ENCODE measurements at regions not wholly inside any gene's neighbourhood (a gene's known extent, or its start where the extent isn't known, plus 50 kb on each side); places are given as distances from the start of the nearest gene placed in this dataset.

- Histone ChIP-seq H3K4me3 (ENCODE audit: low read depth, low read length, poor library complexity, severe bottlenecking) (no peak overlapping the region), H3K36me3 (ENCODE audit: insufficient read depth, low read length, poor library complexity, severe bottlenecking) (no peaks in the 10 kb centered on the region), H3K9me3 (ENCODE audit: low read depth, low read length, poor library complexity, severe bottlenecking) (peaks cover 6% of the 10 kb centered on the region), H3K27ac (ENCODE audit: low read depth, low read length, poor library complexity, severe bottlenecking) (no peak overlapping the region), H3K27me3 (replicated peaks; ENCODE audit: insufficient read depth, low read depth, low read length, poor library complexity) (no peaks in the 10 kb centered on the region), H3K4me1 (ENCODE audit: insufficient read depth, low read length, poor library complexity, severe bottlenecking) (no peaks in the 10 kb centered on the region)
- no peak for DNase-seq (ENCODE audit: low spot score)
- BruUV-seq (replicated peaks) = no TSS peak
- TF ChIP-seq, protein P1, sequence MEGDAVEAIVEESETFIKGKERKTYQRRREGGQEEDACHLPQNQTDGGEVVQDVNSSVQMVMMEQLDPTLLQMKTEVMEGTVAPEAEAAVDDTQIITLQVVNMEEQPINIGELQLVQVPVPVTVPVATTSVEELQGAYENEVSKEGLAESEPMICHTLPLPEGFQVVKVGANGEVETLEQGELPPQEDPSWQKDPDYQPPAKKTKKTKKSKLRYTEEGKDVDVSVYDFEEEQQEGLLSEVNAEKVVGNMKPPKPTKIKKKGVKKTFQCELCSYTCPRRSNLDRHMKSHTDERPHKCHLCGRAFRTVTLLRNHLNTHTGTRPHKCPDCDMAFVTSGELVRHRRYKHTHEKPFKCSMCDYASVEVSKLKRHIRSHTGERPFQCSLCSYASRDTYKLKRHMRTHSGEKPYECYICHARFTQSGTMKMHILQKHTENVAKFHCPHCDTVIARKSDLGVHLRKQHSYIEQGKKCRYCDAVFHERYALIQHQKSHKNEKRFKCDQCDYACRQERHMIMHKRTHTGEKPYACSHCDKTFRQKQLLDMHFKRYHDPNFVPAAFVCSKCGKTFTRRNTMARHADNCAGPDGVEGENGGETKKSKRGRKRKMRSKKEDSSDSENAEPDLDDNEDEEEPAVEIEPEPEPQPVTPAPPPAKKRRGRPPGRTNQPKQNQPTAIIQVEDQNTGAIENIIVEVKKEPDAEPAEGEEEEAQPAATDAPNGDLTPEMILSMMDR (conservative IDR thresholded peaks at IDR 0.05; ENCODE audit: low read depth, low read length) = no peak
- TF ChIP-seq EZH2 (IDR thresholded peaks at IDR 0.05; ENCODE audit: borderline replicate concordance, low read depth, low read length, poor library complexity, severe bottlenecking) = no peak
- CTCF ChIA-PET = no interaction called here
- POLR2A ChIA-PET (ENCODE audit: low non-redundant PET) = no interaction called here
- intact Hi-C loops (cut with micrococcal nuclease; ENCODE audit: unreplicated experiment) = no loop called here
Observed at GRCh38 chr2:83665154-83665553, 793.9 kb downstream of the SUCLG1 start.

DNA sequence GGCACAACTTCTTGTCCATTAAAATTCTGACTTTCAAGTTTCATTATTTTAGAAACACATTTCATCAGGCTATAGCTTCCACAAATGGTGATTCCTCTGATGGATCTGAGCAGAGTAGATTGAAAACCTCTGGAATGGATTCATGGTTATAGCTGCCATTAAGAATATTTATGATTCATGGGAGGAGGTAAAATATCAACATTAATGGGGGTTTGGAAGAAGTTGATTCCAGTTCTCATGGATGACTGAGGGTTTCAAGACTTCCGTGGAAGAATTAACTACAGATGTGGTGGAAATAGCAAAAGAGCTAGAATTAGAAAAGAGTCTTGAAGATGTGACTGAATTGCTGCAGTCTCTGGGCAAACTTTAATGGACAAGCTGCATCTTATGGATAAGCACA is 797.4 kb downstream of the SUCLG1 start:
- ChIA-PET POLR2A (ENCODE audit: low non-redundant PET) (no interaction called here), CTCF (no interaction called here)
- no peak overlapping the region for H3K27ac ChIP-seq (ENCODE audit: low read depth, low read length, poor library complexity, severe bottlenecking)
- no peak for TF ChIP-seq EZH2 (IDR thresholded peaks at IDR 0.05; ENCODE audit: borderline replicate concordance, low read depth, low read length, poor library complexity, severe bottlenecking)
- TF ChIP-seq, protein P1 (conservative IDR thresholded peaks at IDR 0.05; ENCODE audit: low read depth, low read length) = no peak
- no peaks in the 10 kb centered on the region for H3K4me1 ChIP-seq (ENCODE audit: insufficient read depth, low read length, poor library complexity, severe bottlenecking)
- H3K27me3 ChIP-seq (replicated peaks; ENCODE audit: insufficient read depth, low read depth, low read length, poor library complexity) = no peaks in the 10 kb centered on the region
- intact Hi-C loops (cut with micrococcal nuclease; ENCODE audit: unreplicated experiment) = no loop called here
- no peak for DNase-seq (ENCODE audit: low spot score)
- no peak overlapping the region for H3K4me3 ChIP-seq (ENCODE audit: low read depth, low read length, poor library complexity, severe bottlenecking)
- peaks cover 3% of the 10 kb centered on the region for H3K9me3 ChIP-seq (ENCODE audit: low read depth, low read length, poor library complexity, severe bottlenecking)
- no TSS peak for BruUV-seq (replicated peaks)
- no peaks in the 10 kb centered on the region for H3K36me3 ChIP-seq (ENCODE audit: insufficient read depth, low read length, poor library complexity, severe bottlenecking)

DNA sequence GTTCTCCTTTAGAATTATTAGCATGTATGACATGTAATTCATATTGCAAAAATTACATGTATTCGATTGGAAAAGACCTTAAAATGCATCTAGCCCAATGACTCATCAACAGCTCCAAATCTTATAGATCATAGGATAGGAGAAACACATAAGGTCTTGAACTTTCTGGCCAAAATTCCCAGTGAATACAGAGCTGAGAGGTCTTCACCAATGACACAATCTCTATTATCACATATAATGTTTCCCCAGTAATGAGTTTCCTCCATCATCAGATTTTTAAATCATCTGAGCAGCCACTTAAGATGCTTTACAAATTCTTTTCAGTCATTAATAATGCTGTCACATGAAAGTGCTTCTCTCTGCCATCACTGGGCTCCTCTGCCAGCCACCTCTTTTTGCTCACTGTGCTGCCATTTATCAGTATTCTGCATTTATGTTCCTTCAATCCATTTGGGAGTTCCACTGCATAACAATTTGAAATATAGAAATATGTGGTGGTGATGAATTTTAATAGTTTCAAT is 804.9 kb downstream of the SUCLG1 start:
- peaks cover 11% of the 10 kb centered on the region for H3K9me3 ChIP-seq (ENCODE audit: low read depth, low read length, poor library complexity, severe bottlenecking)
- H3K27ac ChIP-seq (ENCODE audit: low read depth, low read length, poor library complexity, severe bottlenecking) = no peak overlapping the region
- CTCF ChIA-PET = no interaction called here
- H3K36me3 ChIP-seq (ENCODE audit: insufficient read depth, low read length, poor library complexity, severe bottlenecking) = no peaks in the 10 kb centered on the region
- H3K27me3 ChIP-seq (replicated peaks; ENCODE audit: insufficient read depth, low read depth, low read length, poor library complexity) = no peaks in the 10 kb centered on the region
- no peak for DNase-seq (ENCODE audit: low spot score)
- no peaks in the 10 kb centered on the region for H3K4me1 ChIP-seq (ENCODE audit: insufficient read depth, low read length, poor library complexity, severe bottlenecking)
- POLR2A ChIA-PET (ENCODE audit: low non-redundant PET) = no interaction called here
- no peak overlapping the region for H3K4me3 ChIP-seq (ENCODE audit: low read depth, low read length, poor library complexity, severe bottlenecking)
- TF ChIP-seq EZH2 (IDR thresholded peaks at IDR 0.05; ENCODE audit: borderline replicate concordance, low read depth, low read length, poor library complexity, severe bottlenecking) = no peak
- TF ChIP-seq, protein P1 (conservative IDR thresholded peaks at IDR 0.05; ENCODE audit: low read depth, low read length) = no peak
- no TSS peak for BruUV-seq (replicated peaks)
- intact Hi-C loops (cut with micrococcal nuclease; ENCODE audit: unreplicated experiment) = no loop called here

Measured in A673 (cell line).